KG1 (cell line): ENCODE measurements at regions not wholly inside any gene's neighbourhood (a gene's known extent, or its start where the extent isn't known, plus 50 kb on each side); places are given as distances from the start of the nearest gene placed in this dataset.

Source experiments
- DNase-seq: peaks from one replicate; lab custom pipeline; 2025; lab: John Stamatoyannopoulos, UW

- DNase-seq: no peak
These were observed 110.9 kb downstream of the HFE start for GRCh38 chr6:26197933-26198721.

- no peak for DNase-seq
These were observed 111.5 kb downstream of the HFE start for GRCh38 chr6:26198722-26199056.

- DNase-seq: peak; percentile 83
These were observed 112.0 kb downstream of the HFE start for GRCh38 chr6:26199057-26199772.

- no peak for DNase-seq
These were observed 112.8 kb downstream of the HFE start for GRCh38 chr6:26199773-26200764.

GRCh38 chr6:26200918-26201721 lies 113.9 kb downstream of the HFE start:
- DNase-seq: no peak

GRCh38 chr6:26202201-26202611 lies 115.0 kb downstream of the HFE start:
- DNase-seq: no peak

GRCh38 chr6:26202811-26203583 lies 115.8 kb downstream of the HFE start:
- no peak for DNase-seq

- DNase-seq: peak; percentile 85
These were observed 117.3 kb downstream of the HFE start for GRCh38 chr6:26204332-26205160.

- DNase-seq: peak; percentile 59
These were observed 118.0 kb downstream of the HFE start for GRCh38 chr6:26205161-26205624.

GRCh38 chr6:26205625-26206574 lies 118.7 kb downstream of the HFE start:
- no peak for DNase-seq

- DNase-seq: no peak
These were observed 119.9 kb downstream of the HFE start for GRCh38 chr6:26206868-26207801.

- no peak for DNase-seq
These were observed 124.7 kb downstream of the HFE start for GRCh38 chr6:26211963-26212362.

- DNase-seq: no peak
These were observed 126.3 kb downstream of the HFE start for GRCh38 chr6:26213334-26214075.

- DNase-seq: no peak
These were observed 127.8 kb downstream of the HFE start for GRCh38 chr6:26214803-26215584.

- DNase-seq: no peak
These were observed 128.5 kb downstream of the HFE start for GRCh38 chr6:26215585-26216358.
